NB4 (cell line): ENCODE measurements at regions not wholly inside any gene's neighbourhood (a gene's known extent, or its start where the extent isn't known, plus 50 kb on each side); places are given as distances from the start of the nearest gene placed in this dataset.

ENCODE experiments used
- POLR2A ChIP-seq: IDR thresholded peaks from 2 replicates; pipeline ENCODE4 v1.6.1; 2011; ENCODE audit warnings: mild to moderate bottlenecking; ENCODE audit not compliant: insufficient read length; ENCODE audit errors: extremely low read depth
- TF ChIP-seq, protein P1 (sequence below): IDR thresholded peaks from one replicate; pipeline ENCODE4 v1.5.1; 2012; ENCODE audit warnings: low read depth, low read length

DNA sequence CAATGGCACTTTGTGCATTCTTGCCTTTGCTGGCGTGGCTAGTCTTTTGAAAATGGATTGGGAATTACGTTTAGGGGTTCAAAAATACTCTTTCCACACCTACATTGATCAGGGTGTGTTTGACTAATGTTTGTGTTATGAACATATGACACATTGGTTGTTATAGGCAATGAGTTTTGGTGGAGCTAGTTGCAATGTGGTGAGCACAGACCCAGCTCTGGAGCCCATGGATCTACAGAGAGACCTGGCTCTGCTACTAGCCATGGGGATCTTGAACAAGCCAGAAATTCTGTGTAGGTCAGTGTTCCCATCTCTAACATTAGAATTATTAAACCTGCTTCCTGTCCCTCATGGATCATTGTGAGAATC lies 222.4 kb upstream of the UBL3 start:
- TF ChIP-seq, protein P1, sequence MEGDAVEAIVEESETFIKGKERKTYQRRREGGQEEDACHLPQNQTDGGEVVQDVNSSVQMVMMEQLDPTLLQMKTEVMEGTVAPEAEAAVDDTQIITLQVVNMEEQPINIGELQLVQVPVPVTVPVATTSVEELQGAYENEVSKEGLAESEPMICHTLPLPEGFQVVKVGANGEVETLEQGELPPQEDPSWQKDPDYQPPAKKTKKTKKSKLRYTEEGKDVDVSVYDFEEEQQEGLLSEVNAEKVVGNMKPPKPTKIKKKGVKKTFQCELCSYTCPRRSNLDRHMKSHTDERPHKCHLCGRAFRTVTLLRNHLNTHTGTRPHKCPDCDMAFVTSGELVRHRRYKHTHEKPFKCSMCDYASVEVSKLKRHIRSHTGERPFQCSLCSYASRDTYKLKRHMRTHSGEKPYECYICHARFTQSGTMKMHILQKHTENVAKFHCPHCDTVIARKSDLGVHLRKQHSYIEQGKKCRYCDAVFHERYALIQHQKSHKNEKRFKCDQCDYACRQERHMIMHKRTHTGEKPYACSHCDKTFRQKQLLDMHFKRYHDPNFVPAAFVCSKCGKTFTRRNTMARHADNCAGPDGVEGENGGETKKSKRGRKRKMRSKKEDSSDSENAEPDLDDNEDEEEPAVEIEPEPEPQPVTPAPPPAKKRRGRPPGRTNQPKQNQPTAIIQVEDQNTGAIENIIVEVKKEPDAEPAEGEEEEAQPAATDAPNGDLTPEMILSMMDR, result no peak
- no peak for TF ChIP-seq POLR2A
